ENCODE measurements at regions not wholly inside any gene's neighbourhood (a gene's known extent, or its start where the extent isn't known, plus 50 kb on each side); places are given as distances from the start of the nearest gene placed in this dataset.

GRCh38 chr2:136045344-136045743, 59.9 kb upstream of the DARS1 start:
- DNase-seq (ENCODE audit: low spot score) (no peak), ATAC-seq (no peak)
- H3K4me1 Mint-ChIP-seq, result peaks cover 13% of the 10 kb centered on the region
- CTCF ChIA-PET, result no interaction called here
- no peak overlapping the region for H3K4me3 Mint-ChIP-seq
- POLR2A ChIA-PET, result no interaction called here
- H3K36me3 Mint-ChIP-seq, result no peaks in the 10 kb centered on the region
- TF ChIP-seq TP53 (CRISPR knock-in tag; IDR thresholded peaks at IDR 0.05), result no peak
- TF ChIP-seq ZNF396 (CRISPR knock-in tag; IDR thresholded peaks at IDR 0.05; ENCODE audit: borderline replicate concordance), result no peak
- TF ChIP-seq NFYB (CRISPR knock-in tag; conservative IDR thresholded peaks at IDR 0.05; ENCODE audit: low read depth), result no peak
- TF ChIP-seq FOXK1 (CRISPR knock-in tag; IDR thresholded peaks at IDR 0.05), result no peak
- TF ChIP-seq SP1 (CRISPR knock-in tag; conservative IDR thresholded peaks at IDR 0.05), result no peak
- TF ChIP-seq IRF1 (CRISPR knock-in tag; IDR thresholded peaks at IDR 0.05), result no peak
- no peak for TF ChIP-seq FOXP1 (CRISPR knock-in tag; IDR thresholded peaks at IDR 0.05; ENCODE audit: borderline replicate concordance)
- no peak for TF ChIP-seq GABPB1 (CRISPR knock-in tag; IDR thresholded peaks at IDR 0.05)
- TF ChIP-seq EMX1 (CRISPR knock-in tag; IDR thresholded peaks at IDR 0.05), result no peak
- no peak for TF ChIP-seq MXD4 (CRISPR knock-in tag; IDR thresholded peaks at IDR 0.05; ENCODE audit: borderline replicate concordance)
- no peak for TF ChIP-seq ERG (CRISPR knock-in tag; IDR thresholded peaks at IDR 0.05)
- TF ChIP-seq HMGA2 (CRISPR knock-in tag; IDR thresholded peaks at IDR 0.05), result no peak
- no peak for TF ChIP-seq ZNF416 (CRISPR knock-in tag; IDR thresholded peaks at IDR 0.05)
- H3K9me3 Mint-ChIP-seq, result no peaks in the 10 kb centered on the region
- no peaks in the 10 kb centered on the region for H3K27me3 Mint-ChIP-seq (ENCODE audit: low read depth)
- no peak overlapping the region for H3K27ac Mint-ChIP-seq

All from WTC11 (cell line).